Tibial nerve (tissue), 4 donors: ENCODE measurements at regions not wholly inside any gene's neighbourhood (a gene's known extent, or its start where the extent isn't known, plus 50 kb on each side); places are given as distances from the start of the nearest gene placed in this dataset.

ENCODE experiments used
- EP300 ChIP-seq, 2 donors: sonication (generic); formaldehyde crosslinking; IDR thresholded peaks; one replicate each; pipeline ENCODE4 v1.6.1; 2017; ENCODE audit warnings: antibody characterized with exemption in 2 of 2, mild to moderate bottlenecking in 1 of 2
- POLR2A ChIP-seq, 2 donors: fragments of 450-650 bp; IDR thresholded peaks; one replicate each; pipeline ENCODE4 v1.6.1; 2017; ENCODE audit warnings: antibody characterized with exemption in 2 of 2, mild to moderate bottlenecking in 2 of 2, moderate library complexity in 2 of 2
- TF ChIP-seq, protein P1 (sequence below), 5 experiments: fragments of 200-600 bp in 3 of 5; fragments of 450-650 bp in 2 of 5; sonication (generic) in 3 of 5; IDR thresholded peaks; one replicate each; pipeline ENCODE4 v1.5.1; 2016 to 2019; ENCODE audit warnings: antibody characterized with exemption in 5 of 5, mild to moderate bottlenecking in 3 of 5, moderate library complexity in 2 of 5

DNA sequence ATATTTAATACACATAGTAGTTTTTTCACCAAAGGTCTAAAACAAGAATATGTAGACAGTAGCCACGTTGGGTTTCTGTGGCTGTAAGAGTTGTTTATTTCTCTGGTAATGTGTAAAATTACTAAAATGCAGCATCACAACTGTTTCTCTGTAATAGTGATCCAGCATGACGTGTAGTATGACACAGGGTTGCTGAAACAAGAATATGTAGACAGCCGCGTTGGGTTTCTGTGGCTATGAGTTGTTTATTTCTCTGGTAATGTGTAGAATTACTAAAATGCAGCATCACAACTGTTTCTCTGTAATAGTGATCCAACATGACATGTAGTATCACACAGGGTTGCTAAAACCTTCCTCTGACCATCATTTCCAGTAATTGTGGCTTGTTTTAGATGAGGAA is 153.6 kb upstream of the ZNF717 start:
- no peak for TF ChIP-seq EP300 (IDR thresholded peaks at IDR 0.05)
- TF ChIP-seq POLR2A (IDR thresholded peaks at IDR 0.05): no peak
- TF ChIP-seq, protein P1, sequence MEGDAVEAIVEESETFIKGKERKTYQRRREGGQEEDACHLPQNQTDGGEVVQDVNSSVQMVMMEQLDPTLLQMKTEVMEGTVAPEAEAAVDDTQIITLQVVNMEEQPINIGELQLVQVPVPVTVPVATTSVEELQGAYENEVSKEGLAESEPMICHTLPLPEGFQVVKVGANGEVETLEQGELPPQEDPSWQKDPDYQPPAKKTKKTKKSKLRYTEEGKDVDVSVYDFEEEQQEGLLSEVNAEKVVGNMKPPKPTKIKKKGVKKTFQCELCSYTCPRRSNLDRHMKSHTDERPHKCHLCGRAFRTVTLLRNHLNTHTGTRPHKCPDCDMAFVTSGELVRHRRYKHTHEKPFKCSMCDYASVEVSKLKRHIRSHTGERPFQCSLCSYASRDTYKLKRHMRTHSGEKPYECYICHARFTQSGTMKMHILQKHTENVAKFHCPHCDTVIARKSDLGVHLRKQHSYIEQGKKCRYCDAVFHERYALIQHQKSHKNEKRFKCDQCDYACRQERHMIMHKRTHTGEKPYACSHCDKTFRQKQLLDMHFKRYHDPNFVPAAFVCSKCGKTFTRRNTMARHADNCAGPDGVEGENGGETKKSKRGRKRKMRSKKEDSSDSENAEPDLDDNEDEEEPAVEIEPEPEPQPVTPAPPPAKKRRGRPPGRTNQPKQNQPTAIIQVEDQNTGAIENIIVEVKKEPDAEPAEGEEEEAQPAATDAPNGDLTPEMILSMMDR (IDR thresholded peaks at IDR 0.05): no peak
